PFSK-1 (cell line): ENCODE measurements at regions not wholly inside any gene's neighbourhood (a gene's known extent, or its start where the extent isn't known, plus 50 kb on each side); places are given as distances from the start of the nearest gene placed in this dataset.

Experiments
- POLR2AphosphoS5 ChIP-seq: IDR thresholded peaks from 2 replicates; pipeline ENCODE4 v1.6.1; 2012; ENCODE audit warnings: low read depth, mild to moderate bottlenecking, control low read depth, low read length, moderate library complexity
- SIN3A ChIP-seq: IDR thresholded peaks from 2 replicates; pipeline ENCODE4 v1.6.1; 2012; ENCODE audit warnings: mild to moderate bottlenecking, low read length, moderate library complexity, borderline replicate concordance; ENCODE audit not compliant: insufficient read depth
- TAF1 ChIP-seq: IDR thresholded peaks from 2 replicates; pipeline ENCODE4 v1.6.1; 2012; ENCODE audit warnings: low read length, control low read depth, borderline replicate concordance; ENCODE audit not compliant: insufficient read depth
- TF ChIP-seq, protein P1 (sequence below), 2 experiments: IDR thresholded peaks; 2 replicates each; pipeline versions ENCODE4 v1.6.1 to v1.8.0; 2011 to 2012; ENCODE audit warnings: low read depth in 2 of 2, low read length in 2 of 2, control low read depth in 1 of 2, inconsistent platforms in 1 of 2, mild to moderate bottlenecking in 1 of 2, moderate library complexity in 1 of 2; ENCODE audit not compliant: insufficient read depth in 1 of 2

DNA sequence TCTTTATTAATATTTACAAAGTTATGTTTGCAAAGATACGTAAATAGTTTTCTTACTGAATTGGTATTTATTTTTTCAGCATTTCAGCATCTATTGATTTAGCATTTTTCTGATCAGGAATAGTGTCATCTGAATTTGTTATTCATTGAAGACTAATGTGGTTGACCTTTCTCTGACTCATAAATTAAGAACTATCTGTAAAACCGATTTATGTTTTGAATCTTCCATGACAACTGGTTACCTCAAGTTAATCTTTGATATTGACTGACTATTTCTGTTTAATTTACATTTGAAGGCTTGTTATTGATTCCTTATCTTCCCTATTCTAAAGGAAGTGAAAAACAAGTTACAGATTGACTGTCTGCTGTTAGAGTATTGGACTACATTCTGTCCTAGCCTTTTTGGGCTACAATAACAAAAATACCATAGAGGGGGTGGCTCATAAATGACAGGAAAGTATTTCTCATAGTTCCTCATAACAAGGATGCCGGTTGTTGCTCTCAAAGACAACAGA lies 1131.4 kb downstream of the PLA2G4A start:
- TF ChIP-seq POLR2AphosphoS5 (no peak), TAF1 (no peak), SIN3A (no peak)
- TF ChIP-seq, protein P1, sequence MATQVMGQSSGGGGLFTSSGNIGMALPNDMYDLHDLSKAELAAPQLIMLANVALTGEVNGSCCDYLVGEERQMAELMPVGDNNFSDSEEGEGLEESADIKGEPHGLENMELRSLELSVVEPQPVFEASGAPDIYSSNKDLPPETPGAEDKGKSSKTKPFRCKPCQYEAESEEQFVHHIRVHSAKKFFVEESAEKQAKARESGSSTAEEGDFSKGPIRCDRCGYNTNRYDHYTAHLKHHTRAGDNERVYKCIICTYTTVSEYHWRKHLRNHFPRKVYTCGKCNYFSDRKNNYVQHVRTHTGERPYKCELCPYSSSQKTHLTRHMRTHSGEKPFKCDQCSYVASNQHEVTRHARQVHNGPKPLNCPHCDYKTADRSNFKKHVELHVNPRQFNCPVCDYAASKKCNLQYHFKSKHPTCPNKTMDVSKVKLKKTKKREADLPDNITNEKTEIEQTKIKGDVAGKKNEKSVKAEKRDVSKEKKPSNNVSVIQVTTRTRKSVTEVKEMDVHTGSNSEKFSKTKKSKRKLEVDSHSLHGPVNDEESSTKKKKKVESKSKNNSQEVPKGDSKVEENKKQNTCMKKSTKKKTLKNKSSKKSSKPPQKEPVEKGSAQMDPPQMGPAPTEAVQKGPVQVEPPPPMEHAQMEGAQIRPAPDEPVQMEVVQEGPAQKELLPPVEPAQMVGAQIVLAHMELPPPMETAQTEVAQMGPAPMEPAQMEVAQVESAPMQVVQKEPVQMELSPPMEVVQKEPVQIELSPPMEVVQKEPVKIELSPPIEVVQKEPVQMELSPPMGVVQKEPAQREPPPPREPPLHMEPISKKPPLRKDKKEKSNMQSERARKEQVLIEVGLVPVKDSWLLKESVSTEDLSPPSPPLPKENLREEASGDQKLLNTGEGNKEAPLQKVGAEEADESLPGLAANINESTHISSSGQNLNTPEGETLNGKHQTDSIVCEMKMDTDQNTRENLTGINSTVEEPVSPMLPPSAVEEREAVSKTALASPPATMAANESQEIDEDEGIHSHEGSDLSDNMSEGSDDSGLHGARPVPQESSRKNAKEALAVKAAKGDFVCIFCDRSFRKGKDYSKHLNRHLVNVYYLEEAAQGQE (IDR thresholded peaks at IDR 0.05; ENCODE audit: insufficient read depth in 1 of 2, low read depth in 2 of 2, low read length in 2 of 2): no peak
